ENCODE measurements at regions not wholly inside any gene's neighbourhood (a gene's known extent, or its start where the extent isn't known, plus 50 kb on each side); places are given as distances from the start of the nearest gene placed in this dataset.

GRCh38 chr11:13062115-13062514 is 53.0 kb downstream of the RASSF10 start:
- DNase-seq = no peak

- no peak for DNase-seq
These were observed 55.5 kb downstream of the RASSF10 start for GRCh38 chr11:13064593-13064992.

DNA sequence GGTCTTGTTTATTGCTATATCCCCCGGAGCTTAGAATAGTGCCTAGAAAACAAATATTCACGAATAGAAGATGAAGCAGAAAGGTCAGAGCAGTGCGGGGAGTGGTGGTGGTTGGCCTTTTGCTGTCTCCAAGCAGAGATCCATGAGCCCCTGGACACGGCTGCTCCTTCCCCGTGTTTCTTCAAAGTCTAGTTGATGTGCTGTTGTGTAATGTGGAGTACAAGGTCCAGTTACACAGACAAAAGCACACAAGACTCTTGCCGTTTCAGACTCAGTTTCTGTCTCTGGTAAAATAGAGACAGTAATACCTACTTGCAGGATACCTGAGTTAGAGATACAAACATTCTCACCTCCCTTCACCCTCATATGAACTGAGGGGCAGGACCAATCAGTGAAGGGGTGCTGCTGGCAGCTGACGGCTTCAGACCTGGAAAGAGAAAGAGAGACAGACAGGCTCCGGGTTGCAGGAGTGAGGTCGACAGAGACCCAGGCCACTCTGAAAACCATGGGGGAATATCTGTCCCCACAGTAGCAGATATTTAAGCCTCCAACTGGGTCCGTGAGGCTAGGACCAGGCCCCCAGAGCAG is 56.2 kb downstream of the RASSF10 start:
- DNase-seq = no peak

DNA sequence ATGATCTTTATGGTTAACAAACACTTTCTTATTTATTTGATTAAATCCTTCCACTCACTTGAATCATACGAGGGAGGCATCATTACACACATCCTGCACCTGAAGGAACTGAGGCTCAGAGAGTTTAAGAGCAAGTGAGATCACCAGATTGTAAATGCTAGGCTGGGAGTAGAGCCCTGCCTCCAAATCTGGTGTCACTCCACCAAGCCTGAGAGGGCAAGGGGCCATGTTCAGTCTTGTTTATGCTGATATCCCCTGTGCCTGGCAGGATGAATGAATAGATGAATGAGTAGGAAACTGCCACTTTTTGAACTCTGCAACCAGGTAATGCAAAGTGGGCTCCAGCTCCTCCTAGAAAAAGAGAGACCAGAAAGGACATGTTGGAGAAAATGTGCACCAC is 59.1 kb downstream of the RASSF10 start:
- DNase-seq = no peak

- DNase-seq = no peak
These were observed 64.2 kb downstream of the RASSF10 start for GRCh38 chr11:13073119-13073981.

DNA sequence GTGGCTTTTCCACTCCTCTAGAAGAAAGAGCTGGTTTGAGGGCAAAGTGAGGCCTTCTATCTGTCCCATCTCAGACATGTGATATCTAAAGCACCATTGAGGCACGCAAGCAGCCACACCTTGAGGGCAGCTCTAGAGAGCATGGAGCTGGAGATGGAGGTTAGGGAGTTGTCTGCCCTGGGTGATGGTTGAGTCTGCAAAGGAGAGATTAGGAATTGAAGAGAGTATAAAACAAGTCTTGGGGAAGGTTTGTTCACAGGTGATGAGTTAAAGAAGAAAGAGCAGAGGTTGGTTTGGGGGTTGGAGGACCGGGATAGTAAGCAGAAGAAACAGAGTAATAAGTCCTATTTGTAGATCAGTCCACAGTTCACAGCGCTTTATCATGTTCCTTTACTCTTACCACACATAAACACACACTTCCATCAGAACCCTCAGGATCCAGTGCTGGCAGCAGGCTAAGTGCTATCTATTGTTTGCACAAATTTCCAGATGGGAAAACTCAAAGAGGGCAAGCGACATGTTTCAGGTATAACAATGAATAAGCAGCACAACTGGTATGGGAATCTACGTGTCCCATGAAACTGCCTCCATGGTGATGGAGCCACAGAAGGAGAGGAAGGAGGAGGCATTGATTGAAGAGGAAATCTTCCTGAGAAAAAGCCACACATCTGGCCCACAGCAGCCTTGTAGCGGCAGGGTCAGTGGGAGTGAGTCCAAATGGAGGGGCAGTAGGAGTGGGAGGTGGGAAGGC is 65.8 kb downstream of the RASSF10 start:
- DNase-seq = no peak

- no peak for DNase-seq
These were observed 67.8 kb downstream of the RASSF10 start for GRCh38 chr11:13076961-13077360.

DNA sequence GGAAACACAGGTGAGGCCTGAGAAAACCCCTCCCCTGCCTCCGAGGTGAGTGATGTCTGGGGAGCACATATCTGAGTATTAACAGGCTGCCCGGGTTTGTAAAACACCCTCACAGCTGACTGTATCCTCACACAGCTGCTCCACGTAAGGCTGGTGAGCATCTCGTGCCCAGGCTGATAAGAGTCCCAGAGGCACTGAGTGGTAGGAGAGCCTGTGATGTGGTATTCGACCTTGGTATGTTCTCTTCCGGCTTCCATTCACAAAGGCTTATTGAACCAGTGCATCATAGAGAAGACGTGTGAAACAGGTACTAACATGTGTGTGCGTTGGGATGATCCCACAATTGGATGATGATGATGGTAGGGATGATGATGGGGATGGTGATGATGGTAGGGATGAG is 71.7 kb downstream of the RASSF10 start:
- DNase-seq = no peak

- DNase-seq = no peak
These were observed 73.5 kb downstream of the RASSF10 start for GRCh38 chr11:13082588-13082987.

DNA sequence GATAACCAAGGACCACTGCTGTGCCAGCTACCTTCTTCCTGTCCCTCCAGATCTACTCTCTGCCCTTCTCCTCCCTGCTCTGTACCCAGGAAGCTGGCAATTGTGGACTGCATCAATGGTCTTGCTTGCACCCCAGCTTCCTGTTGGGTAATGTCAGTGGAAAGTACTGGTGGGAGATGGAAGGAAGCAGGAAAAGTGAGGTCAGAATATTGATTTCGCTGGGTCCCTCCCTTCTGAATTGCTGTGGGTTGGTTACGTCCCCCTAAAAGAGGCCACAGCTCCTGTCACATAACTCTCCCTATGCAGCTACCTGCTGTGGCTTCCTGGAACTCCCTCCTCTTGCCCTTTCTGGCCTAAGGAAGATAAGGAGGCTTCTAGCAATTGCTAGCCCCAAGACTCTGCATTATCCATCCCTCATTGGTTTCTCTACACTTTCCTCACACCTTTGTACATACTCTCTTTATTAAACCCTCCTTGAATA is 81.2 kb downstream of the RASSF10 start:
- DNase-seq = no peak

- DNase-seq = no peak
These were observed 82.3 kb downstream of the RASSF10 start for GRCh38 chr11:13091373-13091772.

- DNase-seq = no peak
These were observed 82.7 kb downstream of the RASSF10 start for GRCh38 chr11:13091804-13092203.

- DNase-seq = no peak
These were observed 86.0 kb downstream of the RASSF10 start for GRCh38 chr11:13094930-13095687.

- DNase-seq = no peak
These were observed 88.9 kb downstream of the RASSF10 start for GRCh38 chr11:13098063-13098462.

DNA sequence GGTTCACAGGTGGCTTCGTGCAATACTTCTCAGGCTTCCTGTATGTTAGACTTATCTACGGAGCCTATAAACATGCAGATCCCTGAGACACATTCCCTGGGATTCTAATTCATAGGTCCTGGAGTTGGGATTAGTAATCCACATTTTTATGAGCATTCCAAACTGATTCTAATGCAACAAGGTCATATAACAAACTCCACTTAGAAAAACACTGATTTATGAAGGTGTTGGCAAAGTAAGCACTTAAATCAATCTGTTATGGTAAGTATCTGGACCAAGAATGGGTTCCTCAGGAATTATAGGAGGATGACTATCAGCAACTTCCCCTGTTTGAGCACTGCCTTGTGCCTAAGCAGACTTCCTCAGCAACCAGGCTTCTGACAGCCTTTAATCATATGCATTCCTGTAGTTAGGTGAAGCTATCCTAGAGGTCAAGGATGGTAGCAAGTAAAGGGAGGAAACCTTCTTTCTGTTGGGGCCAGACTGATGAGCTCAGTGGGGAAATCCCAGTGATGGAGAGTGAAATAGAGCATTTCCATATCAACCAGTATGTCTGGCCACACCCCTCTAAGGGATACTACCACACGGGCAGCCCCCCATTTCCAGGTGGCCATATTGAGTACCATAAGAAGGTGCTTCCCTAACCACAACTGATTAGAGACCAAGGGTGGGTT is 89.6 kb downstream of the RASSF10 start:
- DNase-seq = no peak

DNA sequence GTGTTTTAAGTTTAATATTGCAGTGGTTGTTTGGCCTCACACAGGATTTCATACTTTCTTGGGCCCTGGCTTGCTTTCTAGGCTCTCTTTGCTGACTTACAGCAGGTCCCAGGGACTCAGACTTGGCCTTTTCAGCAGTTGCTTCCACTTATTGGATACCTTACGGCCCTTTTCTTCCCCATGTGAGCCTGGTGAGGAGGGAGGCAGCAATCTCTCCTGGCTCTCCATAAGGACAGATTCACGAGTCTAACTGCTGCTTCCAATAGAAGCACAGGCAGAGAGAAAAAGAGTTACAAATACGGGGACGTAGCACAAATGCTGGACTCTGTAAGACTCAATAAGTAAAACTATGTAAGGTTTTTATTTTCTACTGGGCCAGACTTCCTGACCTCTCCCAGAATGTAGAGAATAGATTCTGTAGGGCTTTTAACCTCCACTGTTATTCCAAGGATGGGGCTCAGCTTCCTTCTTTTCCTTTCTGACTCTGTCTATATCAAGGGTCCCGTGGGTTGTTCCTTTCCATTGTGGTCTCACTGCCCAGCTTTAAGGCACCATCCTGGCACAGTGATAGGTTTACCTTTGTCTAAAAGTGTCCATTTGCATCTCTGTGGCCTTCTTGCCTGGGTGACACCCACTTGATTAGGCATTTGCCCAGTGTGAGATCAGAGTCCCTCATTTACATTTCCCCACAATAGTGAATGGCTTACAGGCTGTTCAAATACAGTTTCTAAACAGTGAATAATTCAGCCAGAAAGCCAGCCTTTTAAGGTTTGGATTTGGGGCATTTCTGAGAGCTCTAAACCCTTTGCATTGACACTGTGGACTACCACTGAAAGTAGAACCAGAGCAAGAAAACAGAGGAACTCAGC is 92.8 kb downstream of the RASSF10 start:
- no peak for DNase-seq

GRCh38 chr11:13102513-13102840 is 93.4 kb downstream of the RASSF10 start:
- no peak for DNase-seq

DNA sequence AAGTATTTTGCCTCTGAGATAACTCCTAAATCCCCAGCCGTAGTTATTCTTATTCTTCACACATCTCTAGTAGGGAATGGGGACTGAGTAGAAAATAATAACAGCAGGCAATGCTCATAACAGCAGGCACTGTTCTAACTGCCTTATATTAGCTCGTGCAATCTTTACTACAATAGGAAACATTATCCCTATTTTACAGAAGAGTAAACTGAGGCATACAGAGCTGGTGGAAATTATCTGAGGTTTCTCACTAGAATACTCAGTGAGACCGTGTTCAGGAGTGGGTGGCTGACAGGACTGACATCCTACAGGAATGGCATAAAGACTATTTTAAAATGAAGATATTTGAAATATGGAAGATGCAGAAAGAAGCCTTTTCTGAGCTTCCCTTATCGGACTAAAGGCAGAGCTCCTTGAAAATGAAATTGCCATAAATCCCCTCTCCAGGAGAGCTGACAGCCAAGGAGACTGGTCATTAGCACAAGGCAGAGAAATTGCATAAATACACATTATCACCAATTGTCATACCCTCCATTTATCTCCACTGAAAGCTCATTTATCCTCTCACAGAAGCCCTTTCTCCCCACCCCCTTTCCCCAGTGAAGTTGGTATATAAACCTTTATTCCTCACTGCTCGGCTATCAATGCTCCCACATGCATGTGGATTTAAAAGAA is 93.9 kb downstream of the RASSF10 start:
- DNase-seq = no peak

DNA sequence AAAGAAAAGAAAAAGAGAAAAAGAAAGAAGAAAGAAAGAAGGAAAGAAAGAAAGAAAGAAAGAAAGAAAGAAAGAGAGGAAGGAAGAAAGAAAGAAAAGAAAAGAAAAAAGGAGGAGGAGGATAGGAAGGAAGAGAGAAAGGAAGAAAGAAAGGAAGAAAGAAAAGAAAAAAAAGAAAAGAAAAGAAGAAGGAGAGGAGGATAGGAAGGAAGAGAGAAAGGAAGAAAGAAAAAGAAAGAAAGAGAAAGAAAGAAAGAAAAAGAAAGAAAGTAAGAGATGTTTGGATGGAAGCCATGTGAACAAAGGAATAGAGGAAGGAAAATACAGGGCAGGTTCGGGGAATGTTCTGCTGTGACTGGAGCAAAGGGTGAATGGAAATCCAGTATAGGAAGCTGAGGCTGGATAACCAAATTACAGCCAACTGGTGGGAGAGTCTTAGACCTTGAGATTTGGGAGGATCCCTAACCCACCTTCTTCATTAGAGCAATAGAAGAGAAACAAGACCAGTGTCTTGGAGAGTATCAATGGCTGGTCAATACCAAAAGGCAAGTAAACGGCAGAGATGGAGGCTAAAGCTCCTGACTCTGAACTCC is 94.9 kb downstream of the RASSF10 start:
- no peak for DNase-seq

- no peak for DNase-seq
These were observed 95.6 kb downstream of the RASSF10 start for GRCh38 chr11:13104619-13105236.

Measured in NCI-H1417 treated with DMSO at 0.1 percent for 48 hours (cell line).